ENCODE measurements at regions not wholly inside any gene's neighbourhood (a gene's known extent, or its start where the extent isn't known, plus 50 kb on each side); places are given as distances from the start of the nearest gene placed in this dataset.

GRCh38 chrX:25067271-25068172 is 51.8 kb upstream of the ARX start:
- no peak for TF ChIP-seq ZNF274 (IDR thresholded peaks at IDR 0.05; ENCODE audit: low read depth, low read length)
- no peak for TF ChIP-seq YY1 (IDR thresholded peaks at IDR 0.05; ENCODE audit: insufficient read depth, insufficient read length)

All from NT2/D1 (cell line).